ENCODE measurements at regions not wholly inside any gene's neighbourhood (a gene's known extent, or its start where the extent isn't known, plus 50 kb on each side); places are given as distances from the start of the nearest gene placed in this dataset.

GRCh38 chr6:98648211-98648914, 186.0 kb upstream of the POU3F2 start:
- ATAC-seq = no peak

DNA sequence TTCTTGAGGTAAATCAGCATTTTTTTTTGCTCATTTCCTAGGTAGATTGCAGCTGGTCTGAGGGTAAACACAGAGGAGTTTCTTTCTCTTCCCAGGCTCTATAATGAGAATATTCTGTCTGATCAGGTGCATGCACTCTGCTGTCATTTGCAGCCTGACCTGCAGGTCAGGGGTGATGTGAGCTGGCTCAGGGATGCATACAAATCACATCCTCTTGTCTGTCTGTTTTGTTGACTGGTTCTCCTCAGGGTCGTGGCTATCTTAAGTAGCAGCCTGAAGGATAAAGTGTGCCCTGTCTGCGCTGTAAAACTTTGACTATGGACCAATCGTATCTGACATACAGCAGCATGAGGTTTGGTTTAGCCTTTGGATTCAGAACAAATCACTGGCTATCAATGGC, 183.4 kb upstream of the POU3F2 start:
- no peak for ATAC-seq

DNA sequence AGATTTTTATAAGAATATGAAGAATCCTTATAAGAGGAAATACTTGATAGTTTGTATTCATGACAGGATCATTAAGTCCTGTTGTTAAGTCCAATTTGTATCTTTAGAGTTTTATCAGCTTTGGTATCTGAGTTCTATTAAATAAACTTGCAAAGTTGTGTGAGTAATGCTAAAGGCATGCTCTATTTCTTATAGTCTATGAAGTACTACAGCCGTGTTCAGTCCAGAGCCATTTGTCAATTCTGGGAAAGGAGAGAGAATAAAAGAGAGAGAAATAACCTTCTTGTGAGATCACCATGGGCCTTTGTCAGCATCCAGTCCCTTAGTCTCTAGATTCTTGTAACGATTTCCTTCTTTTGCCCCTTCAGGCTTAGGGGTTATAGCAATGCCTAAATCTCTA, 181.2 kb upstream of the POU3F2 start:
- no peak for ATAC-seq

DNA sequence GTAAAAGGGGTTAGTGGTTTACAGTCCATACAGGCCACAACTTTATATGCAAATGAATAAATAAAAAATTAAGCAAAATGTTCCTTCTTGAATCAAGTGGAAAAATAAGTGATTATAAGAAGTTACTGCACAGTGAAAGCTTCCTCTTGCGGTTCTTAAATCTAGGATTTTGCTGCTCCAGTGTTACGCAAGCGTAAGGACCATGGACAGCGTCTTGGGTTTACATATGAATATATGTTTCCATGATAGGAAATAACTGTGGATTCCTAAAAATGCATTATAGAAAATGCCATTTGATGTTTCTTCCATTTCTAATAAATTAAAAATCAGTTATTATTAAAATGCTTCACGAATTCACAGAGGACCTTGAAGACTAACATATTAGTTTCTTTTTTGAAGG, 176.6 kb upstream of the POU3F2 start:
- ATAC-seq = no peak

DNA sequence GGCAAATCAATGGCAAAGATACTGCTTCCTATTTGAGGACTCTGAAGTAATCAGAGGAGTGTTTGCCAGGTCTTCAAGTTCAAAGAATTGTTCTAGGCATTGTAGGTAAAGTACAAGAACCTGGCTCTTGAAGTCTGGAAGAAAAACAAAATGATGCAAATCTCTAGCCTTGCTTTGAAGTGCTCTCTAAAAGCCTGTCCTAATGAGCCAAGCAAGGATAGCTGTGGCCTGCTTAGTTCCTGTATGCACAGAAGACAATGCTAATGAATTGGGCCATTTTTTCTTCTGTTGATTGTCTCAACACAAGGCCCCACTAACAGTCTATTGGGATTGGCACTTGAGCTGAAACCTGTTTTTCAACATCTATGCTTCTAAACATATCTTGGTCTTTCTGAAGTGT, 165.0 kb upstream of the POU3F2 start:
- no peak for ATAC-seq

DNA sequence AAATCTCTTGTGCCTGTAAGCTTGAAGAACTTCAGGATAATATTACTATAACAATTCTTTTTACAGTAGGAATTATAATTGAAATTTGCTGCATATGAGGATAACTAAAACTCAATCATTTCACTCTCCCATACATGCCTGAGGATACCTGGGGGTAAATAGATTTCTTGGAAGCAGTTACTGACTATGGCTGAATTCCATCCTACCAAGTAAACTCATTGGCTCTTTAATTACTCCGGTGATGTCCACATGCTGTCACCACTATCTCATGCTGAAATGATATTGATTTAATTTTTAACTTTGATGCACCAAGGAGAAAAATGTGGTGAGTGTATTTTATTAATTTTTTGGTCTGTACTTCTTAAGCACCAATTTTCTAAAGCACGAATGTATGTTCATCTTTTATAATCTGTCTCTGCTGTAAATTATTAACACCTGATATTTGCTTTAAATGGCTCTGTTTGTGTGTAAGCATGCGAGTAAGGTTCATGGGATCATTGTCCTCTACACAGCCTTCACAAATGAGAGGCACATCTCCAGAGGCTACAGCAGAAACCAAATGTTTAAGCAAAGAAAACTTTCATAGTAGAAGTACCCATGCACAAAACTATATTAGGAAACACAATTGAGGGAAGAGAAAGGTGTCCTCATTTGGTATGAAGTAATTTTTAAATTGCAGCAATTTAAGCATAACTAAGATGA, 164.2 kb upstream of the POU3F2 start:
- no peak for ATAC-seq

DNA sequence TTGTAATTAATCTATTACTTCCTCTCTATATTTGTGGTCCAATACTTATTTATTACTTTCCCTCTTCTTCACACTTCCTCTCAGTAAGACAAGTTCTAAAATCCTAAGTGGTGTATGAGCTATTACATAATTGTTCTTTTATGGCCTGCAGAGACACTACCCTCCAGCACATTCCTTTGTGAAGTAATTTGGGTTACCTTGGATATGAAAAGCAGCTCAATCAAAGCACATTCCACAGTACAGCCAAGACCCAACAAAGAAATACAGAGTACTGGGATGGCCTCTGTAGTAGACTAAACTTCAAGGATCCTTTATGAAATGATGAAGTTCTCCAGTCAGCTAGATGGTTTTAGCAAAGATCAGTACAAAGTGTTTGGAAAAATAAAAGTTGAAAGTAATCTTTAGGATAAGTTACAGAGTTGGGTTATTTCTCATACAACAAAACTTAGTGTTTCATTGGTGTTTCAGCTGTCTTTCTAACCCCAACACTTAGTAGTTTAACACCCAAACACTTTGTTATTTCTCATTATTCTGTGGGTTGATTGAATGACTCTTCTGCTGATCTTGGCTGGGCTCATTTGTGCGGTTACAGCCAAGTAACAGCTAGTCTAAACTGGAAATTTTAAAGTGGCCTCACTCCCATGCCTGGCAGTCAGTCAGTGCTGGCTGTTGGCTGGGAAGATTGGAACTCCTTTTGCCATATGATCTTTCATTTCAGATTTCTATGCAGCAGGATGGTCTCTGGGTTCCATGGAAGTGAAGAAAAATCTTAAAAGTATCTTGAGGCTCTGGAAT, 161.5 kb upstream of the POU3F2 start:
- ATAC-seq = no peak

DNA sequence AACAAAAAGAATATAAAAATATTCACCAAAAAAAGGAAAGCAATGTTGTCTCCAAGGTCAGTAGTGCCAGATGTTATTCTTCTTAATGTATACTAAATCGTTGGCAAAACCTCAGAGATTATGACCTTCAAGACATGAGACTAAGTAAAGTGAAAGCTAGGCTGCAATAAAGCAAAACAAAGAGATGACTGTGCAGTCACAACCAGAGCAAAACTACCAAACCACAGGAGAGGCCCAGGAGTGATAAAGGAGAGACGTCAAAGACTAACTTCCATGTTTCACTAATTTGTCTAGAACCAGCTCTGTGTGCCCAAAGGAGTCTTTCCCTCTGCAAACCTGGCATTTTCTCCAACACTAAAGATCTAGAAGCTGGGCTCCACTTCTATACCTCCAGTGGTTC, 155.9 kb upstream of the POU3F2 start:
- no peak for ATAC-seq

GRCh38 chr6:98686008-98686601, 148.3 kb upstream of the POU3F2 start:
- no peak for ATAC-seq

DNA sequence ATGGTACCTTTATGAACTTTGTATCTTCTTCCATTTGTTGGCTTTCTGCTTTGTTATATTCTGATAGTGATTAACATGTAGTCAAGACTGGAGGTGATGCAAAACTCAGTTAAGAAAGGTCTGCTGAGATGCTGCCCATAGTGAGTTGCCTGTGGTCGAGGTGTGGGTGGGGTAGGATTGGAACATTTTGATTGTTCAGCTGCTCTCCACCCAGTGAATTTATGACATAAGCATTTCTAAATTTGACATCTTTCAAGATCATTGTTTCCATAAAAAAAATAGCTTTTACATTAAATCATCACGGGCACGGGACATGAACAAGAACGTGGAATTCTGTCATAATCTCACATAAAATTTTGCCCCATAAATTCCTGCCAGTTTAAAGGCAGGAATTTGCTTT, 146.6 kb upstream of the POU3F2 start:
- no peak for ATAC-seq

- ATAC-seq = no peak
Observed at GRCh38 chr6:98695091-98695801, 139.1 kb upstream of the POU3F2 start.

DNA sequence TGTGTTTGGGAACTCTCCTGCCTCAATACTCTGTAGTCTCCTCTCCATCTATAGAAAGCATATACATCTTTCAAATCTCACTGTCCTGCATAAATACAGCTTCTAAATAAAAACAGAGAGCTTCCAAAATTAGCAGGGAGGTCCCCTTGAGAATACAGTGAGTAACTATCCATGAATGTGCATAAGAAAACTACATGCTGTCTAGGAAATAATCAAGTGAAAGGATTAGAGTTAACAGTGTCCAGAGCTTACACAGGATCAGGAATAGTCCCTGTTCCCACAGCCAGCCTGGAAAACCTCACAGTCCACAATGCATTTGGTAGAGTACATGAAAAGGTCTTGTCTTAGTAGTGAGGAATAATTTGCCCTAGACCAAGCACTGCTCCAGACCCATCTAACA, 123.0 kb upstream of the POU3F2 start:
- no peak for ATAC-seq

DNA sequence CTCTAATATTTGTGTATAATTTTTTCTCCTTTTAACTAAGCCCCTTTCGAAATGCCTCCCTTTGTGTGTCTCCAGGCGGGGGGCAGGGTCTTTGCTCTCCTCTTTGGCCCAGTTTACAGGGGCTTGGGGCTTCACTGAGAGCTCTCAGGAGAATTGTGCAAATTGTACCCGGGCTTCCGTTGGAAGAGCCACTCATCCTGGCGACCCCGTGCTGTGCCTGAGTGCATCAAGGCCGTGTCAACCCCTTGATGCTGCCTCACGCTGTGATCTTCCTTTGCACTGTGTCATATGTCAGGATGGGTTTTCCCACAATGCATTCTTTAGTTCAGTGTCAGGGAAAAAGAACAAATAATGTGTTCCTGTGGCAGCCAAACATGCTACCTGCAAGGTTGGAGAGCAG, 118.0 kb upstream of the POU3F2 start:
- ATAC-seq = no peak

GRCh38 chr6:98717322-98717877, 117.0 kb upstream of the POU3F2 start:
- ATAC-seq = no peak

DNA sequence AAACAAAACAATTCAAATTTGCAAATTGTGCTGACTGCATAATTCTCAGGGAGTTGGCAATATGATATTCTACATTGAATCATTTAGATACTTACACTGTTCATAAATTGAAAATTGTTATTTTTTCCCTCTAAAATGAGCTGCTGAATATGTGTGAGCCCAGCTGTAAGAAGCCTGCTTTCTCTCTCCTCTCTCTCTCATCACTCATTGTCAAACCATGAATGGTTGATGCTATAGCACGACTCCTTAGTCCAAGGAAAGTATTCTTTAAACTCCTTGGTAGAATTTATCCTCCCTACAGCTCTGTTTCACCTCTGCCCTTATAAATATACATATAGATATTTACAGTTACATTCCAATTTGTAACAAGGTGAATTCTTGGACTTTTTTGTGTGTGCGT, 116.4 kb upstream of the POU3F2 start:
- no peak for ATAC-seq

- ATAC-seq = no peak
Observed at GRCh38 chr6:98724537-98724936, 109.8 kb upstream of the POU3F2 start.

GRCh38 chr6:98747273-98747672, 87.1 kb upstream of the POU3F2 start:
- ATAC-seq = no peak

- no peak for ATAC-seq
Observed at GRCh38 chr6:98747960-98748359, 86.4 kb upstream of the POU3F2 start.

DNA sequence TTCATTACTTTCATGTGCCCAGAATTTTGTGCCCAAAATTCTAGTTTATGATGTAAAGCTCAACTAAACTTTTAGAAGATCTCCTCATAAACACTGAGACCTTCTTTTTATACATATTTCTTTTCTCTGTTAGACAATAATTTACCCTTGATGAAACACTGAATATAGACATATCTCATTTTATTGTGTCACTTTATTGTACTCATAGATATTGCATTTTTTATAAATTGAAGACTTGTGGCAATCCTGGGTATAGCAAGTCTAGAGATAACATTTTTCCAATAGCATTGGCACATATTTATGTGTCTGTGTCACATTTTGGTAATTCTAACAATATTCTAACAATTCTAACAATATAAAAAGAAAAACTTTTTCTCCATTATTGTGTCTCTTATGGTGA, 74.9 kb upstream of the POU3F2 start:
- ATAC-seq = no peak

DNA sequence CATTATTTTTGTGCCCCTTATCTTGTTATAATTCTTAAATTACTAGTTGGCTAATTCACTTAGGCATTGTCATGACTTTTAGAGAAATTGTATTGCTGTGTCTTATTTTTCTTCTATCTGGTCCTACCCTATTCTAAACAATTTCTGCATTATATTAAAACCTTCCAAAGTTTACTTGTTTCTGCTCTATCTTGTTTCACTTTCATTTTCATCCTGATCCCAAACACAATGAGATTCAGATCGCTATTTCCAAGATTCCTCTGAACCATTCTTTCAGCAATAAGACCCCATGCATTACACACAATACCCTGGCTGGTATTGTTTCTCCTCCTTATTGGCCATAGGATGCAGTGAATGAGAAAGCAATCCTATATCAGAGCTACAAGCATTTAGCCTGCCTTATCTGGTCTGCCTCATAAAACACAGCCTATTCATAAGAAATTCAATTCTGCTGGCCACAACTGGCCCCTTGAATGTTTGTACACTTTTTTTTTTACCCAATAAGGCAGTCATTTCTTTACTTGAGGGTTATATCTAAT, 69.9 kb upstream of the POU3F2 start:
- no peak for ATAC-seq

DNA sequence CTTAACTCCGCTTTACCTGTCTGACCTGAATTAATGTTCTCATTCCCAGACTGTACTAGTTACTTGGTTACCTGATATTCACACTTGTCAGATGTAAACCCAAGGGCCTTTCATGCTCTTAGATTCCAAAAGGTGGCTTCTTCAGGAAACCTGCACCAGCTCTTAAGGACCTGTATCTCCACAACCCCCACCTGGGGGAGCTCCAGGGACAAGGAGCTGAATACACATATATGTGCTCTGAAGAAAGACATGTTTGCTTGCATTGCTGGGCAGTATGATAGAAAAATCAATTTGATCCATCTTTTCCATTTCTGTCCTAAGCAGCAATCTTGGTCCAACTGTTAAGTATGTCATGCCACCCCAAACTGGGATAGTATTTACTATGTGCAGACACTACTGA, 64.8 kb upstream of the POU3F2 start:
- ATAC-seq = no peak

GRCh38 chr6:98775205-98775604, 59.2 kb upstream of the POU3F2 start:
- ATAC-seq = no peak
